ENCODE measurements at regions not wholly inside any gene's neighbourhood (a gene's known extent, or its start where the extent isn't known, plus 50 kb on each side); places are given as distances from the start of the nearest gene placed in this dataset.

DNA sequence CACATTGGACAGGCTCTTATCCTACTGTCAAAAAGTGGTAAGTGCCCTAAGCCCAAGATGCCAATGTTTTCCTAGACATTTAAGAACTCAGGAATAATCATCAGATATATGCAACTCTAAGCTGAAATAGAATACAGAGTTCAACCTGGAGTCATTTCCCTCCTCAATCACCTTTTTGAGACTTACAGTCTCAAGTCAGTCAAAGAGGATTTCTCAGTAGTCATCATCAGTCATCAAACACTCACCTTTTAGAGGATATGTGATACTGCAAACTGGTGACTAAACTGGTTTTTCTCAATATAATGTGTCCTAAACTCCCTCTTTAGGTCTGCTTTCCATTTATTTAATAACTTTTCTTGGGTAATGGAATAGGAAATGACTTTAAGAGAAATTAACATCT lies 145.3 kb upstream of the ADAMTS5 start:
- TF ChIP-seq EZH2 (IDR thresholded peaks at IDR 0.05; ENCODE audit: insufficient read depth, poor library complexity, severe bottlenecking) = no peak
- TF ChIP-seq EZH2phosphoT487 (IDR thresholded peaks at IDR 0.05; ENCODE audit: insufficient read depth, low read depth) = no peak

Data from GM23248 (cell line).